Caco-2 (cell line): ENCODE measurements at regions not wholly inside any gene's neighbourhood (a gene's known extent, or its start where the extent isn't known, plus 50 kb on each side); places are given as distances from the start of the nearest gene placed in this dataset.

ENCODE experiments used
- BruUV-seq: library from RNA; stranded (reverse); fragments of 400-500 nt; replicated peaks from 2 replicates; lab custom pipeline; 2021; lab: Mats Ljungman, UMichigan
- CTCF ChIA-PET: fragments of 300-600 bp; sonication (Branson Sonifier 250); formaldehyde crosslinking; loops from one replicate; lab custom pipeline; 2022; ENCODE audit warnings: antibody characterized with exemption; lab: Charles Lee
- POLR2A ChIA-PET: fragments of 300-600 bp; sonication (Branson Sonifier 250); formaldehyde crosslinking; loops from one replicate; lab custom pipeline; 2022; ENCODE audit warnings: antibody characterized with exemption; lab: Charles Lee
- DNase-seq, 2 experiments: peaks; one replicate each; pipeline versions ENCODE4 v3.0.0 to v3.0.0-alpha.2; 2020 to 2022
- H3K27me3 ChIP-seq: replicated peaks from 2 replicates; pipeline ENCODE4 v1.6.0; 2011; ENCODE audit warnings: low read length; ENCODE audit not compliant: control insufficient read depth, insufficient read depth
- H3K36me3 ChIP-seq: 2 replicates; pipeline ENCODE4 v1.5.1; 2011; ENCODE audit warnings: low read length; ENCODE audit not compliant: control insufficient read depth, insufficient read depth
- H3K4me1 ChIP-seq: fragments of 250-450 bp; sonication (Bioruptor Pico); 2 replicates; pipeline ENCODE4 v1.5.1; 2020; ENCODE audit warnings: mild to moderate bottlenecking
- H3K4me3 ChIP-seq: 2 replicates; pipeline ENCODE4 v1.5.1; 2011; ENCODE audit warnings: low read depth, mild to moderate bottlenecking, control low read depth, low read length
- H3K9me3 ChIP-seq: fragments of 250-450 bp; sonication (Bioruptor Pico); 2 replicates; pipeline ENCODE4 v1.5.1; 2020; ENCODE audit warnings: mild to moderate bottlenecking, moderate library complexity
- H3K27ac Mint-ChIP-seq: one replicate; pipeline ENCODE4 v1.8.0; 2022; ENCODE audit warnings: mixed read lengths; ENCODE audit not compliant: unreplicated experiment
- H3K27me3 Mint-ChIP-seq: one replicate; pipeline ENCODE4 v1.8.0; 2022; ENCODE audit warnings: mixed read lengths; ENCODE audit not compliant: insufficient read depth, unreplicated experiment
- H3K36me3 Mint-ChIP-seq: one replicate; pipeline ENCODE4 v1.8.0; 2022; ENCODE audit warnings: mild to moderate bottlenecking, mixed read lengths; ENCODE audit not compliant: insufficient read depth, unreplicated experiment
- H3K4me1 Mint-ChIP-seq: one replicate; pipeline ENCODE4 v1.8.0; 2022; ENCODE audit warnings: low read depth, mixed read lengths; ENCODE audit not compliant: unreplicated experiment
- H3K4me3 Mint-ChIP-seq: one replicate; pipeline ENCODE4 v1.8.0; 2022; ENCODE audit warnings: mild to moderate bottlenecking, moderate library complexity, mixed read lengths; ENCODE audit not compliant: unreplicated experiment
- H3K9me3 Mint-ChIP-seq: one replicate; pipeline ENCODE4 v1.8.0; 2022; ENCODE audit warnings: mixed read lengths; ENCODE audit not compliant: unreplicated experiment
- CTCF ChIP-seq, 2 experiments: fragments of 200-600 bp in 1 of 2; IDR thresholded peaks; 1 replicate in 1 of 2; 2 replicates in 1 of 2; pipeline versions ENCODE4 v1.5.1 to v1.8.0; 2011 to 2022; ENCODE audit warnings: antibody characterized with exemption in 1 of 2, control low read depth in 1 of 2, inconsistent platforms in 1 of 2, low read depth in 1 of 2, low read length in 1 of 2, mild to moderate bottlenecking in 1 of 2, moderate library complexity in 1 of 2; ENCODE audit not compliant: insufficient read depth in 1 of 2, severe bottlenecking in 1 of 2, unreplicated experiment in 1 of 2
- intact Hi-C: fragments of 100-400 bp; cut with micrococcal nuclease; formaldehyde crosslinking; loops from one replicate; pipeline ENCODE4 v1.10.0; 2022; ENCODE audit not compliant: unreplicated experiment

GRCh38 chr11:11065396-11065795, 207.5 kb upstream of the ZBED5 start:
- no peaks in the 10 kb centered on the region for H3K4me1 ChIP-seq
- no TSS peak for BruUV-seq
- no peak for DNase-seq
- Mint-ChIP-seq H3K4me1 (no peaks in the 10 kb centered on the region), H3K9me3 (no peaks in the 10 kb centered on the region), H3K36me3 (no peaks in the 10 kb centered on the region), H3K4me3 (no peak overlapping the region), H3K27ac (no peak overlapping the region), H3K27me3 (peaks cover 23% of the 10 kb centered on the region)
- ChIA-PET CTCF (no interaction called here), POLR2A (no interaction called here)
- H3K27me3 ChIP-seq: no peaks in the 10 kb centered on the region; the same call in 1 of the 2 replicates
- no peak overlapping the region for H3K4me3 ChIP-seq
- intact Hi-C loops: no loop called here
- no peaks in the 10 kb centered on the region for H3K36me3 ChIP-seq
- no peak for TF ChIP-seq CTCF (IDR thresholded peaks at IDR 0.05; ENCODE audit: insufficient read depth in 1 of 2, low read depth in 1 of 2, low read length in 1 of 2, severe bottlenecking in 1 of 2, unreplicated experiment in 1 of 2)
- H3K9me3 ChIP-seq: no peaks in the 10 kb centered on the region

- no peak overlapping the region for H3K27ac Mint-ChIP-seq
- H3K36me3 ChIP-seq: no peaks in the 10 kb centered on the region
- no peaks in the 10 kb centered on the region; the same call in 1 of the 2 replicates for H3K27me3 ChIP-seq
- DNase-seq: no peak
- peaks cover 35% of the 10 kb centered on the region for H3K9me3 Mint-ChIP-seq
- ChIA-PET CTCF (no interaction called here), POLR2A (no interaction called here)
- H3K4me1 ChIP-seq: no peaks in the 10 kb centered on the region
- intact Hi-C loops: no loop called here
- no TSS peak for BruUV-seq
- peaks cover 18% of the 10 kb centered on the region for H3K27me3 Mint-ChIP-seq
- TF ChIP-seq CTCF (IDR thresholded peaks at IDR 0.05; ENCODE audit: insufficient read depth in 1 of 2, low read depth in 1 of 2, low read length in 1 of 2, severe bottlenecking in 1 of 2, unreplicated experiment in 1 of 2): no peak
- no peaks in the 10 kb centered on the region for H3K4me1 Mint-ChIP-seq
- peaks cover 2% of the 10 kb centered on the region; the same call in 1 of the 2 replicates for H3K9me3 ChIP-seq
- no peak overlapping the region for H3K4me3 Mint-ChIP-seq
- no peak overlapping the region for H3K4me3 ChIP-seq
- no peaks in the 10 kb centered on the region for H3K36me3 Mint-ChIP-seq
Observed at GRCh38 chr11:11057472-11057854, 199.6 kb upstream of the ZBED5 start.

GRCh38 chr11:11056749-11057471, 199.1 kb upstream of the ZBED5 start:
- ChIA-PET CTCF (no interaction called here), POLR2A (no interaction called here)
- H3K9me3 ChIP-seq: peaks cover 2% of the 10 kb centered on the region; the same call in 1 of the 2 replicates
- no peaks in the 10 kb centered on the region; the same call in 1 of the 2 replicates for H3K27me3 ChIP-seq
- Mint-ChIP-seq H3K4me1 (no peaks in the 10 kb centered on the region), H3K27ac (no peak overlapping the region), H3K36me3 (no peaks in the 10 kb centered on the region), H3K27me3 (peaks cover 18% of the 10 kb centered on the region), H3K9me3 (peaks cover 41% of the 10 kb centered on the region), H3K4me3 (no peak overlapping the region)
- H3K4me3 ChIP-seq: no peak overlapping the region
- no peak for DNase-seq
- intact Hi-C loops: no loop called here
- no peaks in the 10 kb centered on the region for H3K4me1 ChIP-seq
- TF ChIP-seq CTCF (IDR thresholded peaks at IDR 0.05; ENCODE audit: insufficient read depth in 1 of 2, low read depth in 1 of 2, low read length in 1 of 2, severe bottlenecking in 1 of 2, unreplicated experiment in 1 of 2): no peak
- no peaks in the 10 kb centered on the region for H3K36me3 ChIP-seq
- BruUV-seq: no TSS peak
